Lung (tissue), 11 donors: ENCODE measurements at regions not wholly inside any gene's neighbourhood (a gene's known extent, or its start where the extent isn't known, plus 50 kb on each side); places are given as distances from the start of the nearest gene placed in this dataset.

Experiments used
- ATAC-seq: fragments of 200-7000 bp; cut with Tn5 transposase; one replicate; pipeline ENCODE4 v1.9.1; 2020; ENCODE audit warnings: moderate number of reproducible peaks; ENCODE audit not compliant: insufficient read depth, low FRiP score
- DNase-seq, 3 donors: peaks; one replicate each; pipeline ENCODE4 v3.0.0-alpha.2; 2013 to 2017
- H3K27ac ChIP-seq, 2 donors: one replicate each; pipeline ENCODE4 v1.5.1; 2013; ENCODE audit warnings: mild to moderate bottlenecking in 2 of 2, moderate library complexity in 2 of 2, control low read depth in 1 of 2, inconsistent platforms in 1 of 2, low read depth in 1 of 2, low read length in 1 of 2
- H3K27me3 ChIP-seq, 3 donors: one replicate each; pipeline ENCODE4 v1.5.1; 2013; ENCODE audit warnings: low read length in 2 of 3; ENCODE audit not compliant: control insufficient read depth in 3 of 3, insufficient read depth in 3 of 3
- H3K36me3 ChIP-seq, 4 donors: one replicate each; pipeline ENCODE4 v1.5.1; 2013; ENCODE audit warnings: low read length in 4 of 4, mild to moderate bottlenecking in 1 of 4, moderate library complexity in 1 of 4; ENCODE audit not compliant: control insufficient read depth in 4 of 4, insufficient read depth in 4 of 4
- H3K4me1 ChIP-seq, 5 donors: one replicate each; pipeline ENCODE4 v1.5.1; 2013; ENCODE audit warnings: low read length in 5 of 5, mild to moderate bottlenecking in 2 of 5, moderate library complexity in 1 of 5; ENCODE audit not compliant: control insufficient read depth in 5 of 5, insufficient read depth in 5 of 5
- H3K4me3 ChIP-seq: one replicate; pipeline ENCODE4 v1.5.1; 2013; ENCODE audit warnings: mild to moderate bottlenecking, control low read depth, moderate library complexity
- H3K9ac ChIP-seq, 2 donors: one replicate each; pipeline ENCODE4 v1.5.1; 2013; ENCODE audit warnings: low read length in 2 of 2, control low read depth in 1 of 2; ENCODE audit not compliant: insufficient read depth in 1 of 2
- H3K9me3 ChIP-seq, 4 donors: one replicate each; pipeline ENCODE4 v1.5.1; 2013; ENCODE audit warnings: low read length in 3 of 4, mild to moderate bottlenecking in 1 of 4, moderate library complexity in 1 of 4; ENCODE audit not compliant: control insufficient read depth in 4 of 4, insufficient read depth in 3 of 4
- WGBS, 2 donors: extraction: QIAGEN DNeasy Blood & Tissue Kit; methylation state at CpG; one replicate each; pipeline ENCODE4 v1.1.7; 2013; 5-methylcytosine and 5-hydroxymethylcytosine counted together
- TF ChIP-seq, protein P1 (sequence below): IDR thresholded peaks from 2 replicates; pipeline ENCODE4 v1.5.1; 2012; ENCODE audit warnings: mild to moderate bottlenecking; ENCODE audit errors: control extremely low read depth, extremely low read depth
- donor health status: control.
- donor health status: control.
- donor health status: Bipolar disorder and iron deficiency.
- donor health status: healthy.
- donor health status: DM: yes; HTN: yes; CAD: no.

DNA sequence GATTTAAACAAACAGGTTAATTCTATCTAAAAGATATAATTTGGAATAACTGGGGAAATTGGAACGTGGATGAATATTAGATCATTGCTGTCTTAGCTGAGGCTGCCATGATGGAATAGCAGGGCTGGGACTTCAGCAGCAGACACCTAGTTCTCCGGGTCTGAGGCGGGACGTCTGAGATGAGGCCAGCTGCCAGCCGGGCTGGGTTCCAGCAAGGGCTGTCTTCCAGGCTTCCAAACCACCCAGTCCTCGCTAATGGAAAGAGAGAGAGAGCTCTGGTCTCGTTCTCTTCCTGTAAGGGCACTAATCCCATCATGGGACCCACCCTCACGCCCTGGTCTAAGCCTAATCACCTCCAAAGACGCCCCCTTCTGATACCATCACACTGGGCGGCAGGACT lies 85.7 kb downstream of the ADRA2C start:
- TF ChIP-seq, protein P1, sequence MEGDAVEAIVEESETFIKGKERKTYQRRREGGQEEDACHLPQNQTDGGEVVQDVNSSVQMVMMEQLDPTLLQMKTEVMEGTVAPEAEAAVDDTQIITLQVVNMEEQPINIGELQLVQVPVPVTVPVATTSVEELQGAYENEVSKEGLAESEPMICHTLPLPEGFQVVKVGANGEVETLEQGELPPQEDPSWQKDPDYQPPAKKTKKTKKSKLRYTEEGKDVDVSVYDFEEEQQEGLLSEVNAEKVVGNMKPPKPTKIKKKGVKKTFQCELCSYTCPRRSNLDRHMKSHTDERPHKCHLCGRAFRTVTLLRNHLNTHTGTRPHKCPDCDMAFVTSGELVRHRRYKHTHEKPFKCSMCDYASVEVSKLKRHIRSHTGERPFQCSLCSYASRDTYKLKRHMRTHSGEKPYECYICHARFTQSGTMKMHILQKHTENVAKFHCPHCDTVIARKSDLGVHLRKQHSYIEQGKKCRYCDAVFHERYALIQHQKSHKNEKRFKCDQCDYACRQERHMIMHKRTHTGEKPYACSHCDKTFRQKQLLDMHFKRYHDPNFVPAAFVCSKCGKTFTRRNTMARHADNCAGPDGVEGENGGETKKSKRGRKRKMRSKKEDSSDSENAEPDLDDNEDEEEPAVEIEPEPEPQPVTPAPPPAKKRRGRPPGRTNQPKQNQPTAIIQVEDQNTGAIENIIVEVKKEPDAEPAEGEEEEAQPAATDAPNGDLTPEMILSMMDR: no peak
- no peaks in the 10 kb centered on the region for H3K4me1 ChIP-seq
- no peak overlapping the region for H3K9ac ChIP-seq
- no peak overlapping the region for H3K4me3 ChIP-seq
- no peak for ATAC-seq
- H3K27me3 ChIP-seq: peaks cover 0 to 25% (median 0%) of the 10 kb centered on the region in 3 donors
- WGBS, 2 donors: 65 to 73% methylated on average over 10 of the region's 10 CpGs
- DNase-seq: peak in 1 of 3 donors; percentile 29
- H3K9me3 ChIP-seq: peaks cover 0 to 16% (median 5%) of the 10 kb centered on the region in 4 donors
- no peak overlapping the region for H3K27ac ChIP-seq
- no peaks in the 10 kb centered on the region for H3K36me3 ChIP-seq

GRCh38 chr4:3852309-3852708 lies 86.1 kb downstream of the ADRA2C start:
- no peak overlapping the region for H3K27ac ChIP-seq
- peaks cover 0 to 16% (median 5%) of the 10 kb centered on the region in 4 donors for H3K9me3 ChIP-seq
- TF ChIP-seq, protein P1: no peak
- WGBS, 2 donors: 78 to 82% methylated on average over 9 to 11 of the region's 11 CpGs
- H3K27me3 ChIP-seq: peaks cover 0 to 25% (median 0%) of the 10 kb centered on the region in 3 donors
- ATAC-seq (no peak), DNase-seq (no peak)
- H3K9ac ChIP-seq: no peak overlapping the region
- no peaks in the 10 kb centered on the region for H3K4me1 ChIP-seq
- no peak overlapping the region for H3K4me3 ChIP-seq
- no peaks in the 10 kb centered on the region for H3K36me3 ChIP-seq

DNA sequence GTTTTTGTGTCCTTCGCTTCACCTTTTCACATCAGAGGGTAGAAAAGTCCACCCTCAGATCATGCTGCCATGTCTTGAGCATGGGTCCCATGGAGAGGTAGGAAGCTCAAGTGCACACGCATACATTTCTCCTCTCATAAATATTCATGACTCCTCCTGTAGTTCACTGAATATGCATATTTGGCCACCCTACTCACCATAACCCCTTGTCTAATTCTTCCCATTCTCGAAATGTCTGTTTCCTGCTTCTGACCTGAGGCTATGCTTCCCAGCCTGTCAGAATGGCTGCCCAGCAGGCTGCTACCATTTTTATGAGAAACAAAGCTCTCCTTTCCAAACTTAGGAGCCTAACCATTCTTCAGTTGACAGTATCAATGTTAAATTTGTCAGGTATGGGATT lies 86.5 kb downstream of the ADRA2C start:
- TF ChIP-seq, protein P1: no peak
- WGBS, 2 donors: 79 to 85% methylated on average over 3 of the region's 3 CpGs
- Histone ChIP-seq H3K27ac (no peak overlapping the region), H3K36me3 (no peaks in the 10 kb centered on the region), H3K4me3 (no peak overlapping the region), H3K9ac (no peak overlapping the region), H3K27me3 (peaks cover 0 to 25% (median 0%) of the 10 kb centered on the region in 3 donors), H3K9me3 (peaks cover 0 to 16% (median 5%) of the 10 kb centered on the region in 4 donors), H3K4me1 (no peaks in the 10 kb centered on the region)
- ATAC-seq (no peak), DNase-seq (no peak)

DNA sequence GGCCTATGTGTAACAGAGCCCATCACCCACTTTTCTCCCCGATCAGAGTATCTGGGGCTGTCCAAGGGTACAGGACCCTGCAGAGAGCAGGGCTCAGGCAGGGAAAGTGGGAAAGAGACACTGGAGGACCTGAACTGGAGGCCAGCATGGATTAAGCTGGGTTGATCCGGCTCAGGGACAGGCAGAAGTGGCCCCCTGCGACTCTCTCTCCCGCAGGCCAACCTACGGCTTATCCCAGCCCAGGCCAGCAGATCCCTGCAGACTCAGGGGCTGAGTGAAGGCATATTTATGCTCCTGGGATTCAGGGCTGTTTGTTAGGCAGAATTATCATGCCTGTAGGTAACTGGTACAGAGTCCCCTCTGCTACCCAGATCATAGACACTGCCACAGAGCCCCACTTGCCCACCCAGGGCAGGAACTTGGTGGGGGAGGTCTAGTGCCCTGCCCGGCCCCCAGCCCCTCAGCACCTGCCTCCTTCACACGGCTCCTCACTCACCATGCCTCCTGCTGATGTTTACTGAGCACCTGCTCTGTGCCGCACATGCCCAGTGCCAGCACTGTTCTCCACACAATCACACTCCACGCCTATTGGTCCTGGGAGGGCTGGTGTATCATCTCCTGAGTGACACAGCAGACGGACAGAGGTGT lies 87.3 kb downstream of the ADRA2C start:
- 75 to 87% methylated on average over 10 of the region's 10 CpGs for WGBS, 2 donors
- TF ChIP-seq, protein P1: no peak
- no peak for DNase-seq

More for the DNA sequence above, 87.3 kb downstream of the ADRA2C start:
- Histone ChIP-seq H3K27me3 (peaks cover 0 to 25% (median 0%) of the 10 kb centered on the region in 3 donors), H3K9me3 (peaks cover 0 to 14% (median 5%) of the 10 kb centered on the region in 4 donors), H3K4me1 (no peaks in the 10 kb centered on the region), H3K9ac (no peak overlapping the region), H3K36me3 (no peaks in the 10 kb centered on the region), H3K27ac (no peak overlapping the region), H3K4me3 (no peak overlapping the region)
- no peak for ATAC-seq
